Testis (tissue), 2 donors: ENCODE measurements at regions not wholly inside any gene's neighbourhood (a gene's known extent, or its start where the extent isn't known, plus 50 kb on each side); places are given as distances from the start of the nearest gene placed in this dataset.
A peak's percentile ranks its signal among the peaks of the same experiment; 100 is the strongest.
"Not testable (repeated sequence)": the region's sequence is repeated elsewhere in the genome, so short reads cannot be mapped to it uniquely, and the experiment has no call there.

Experiments used
- DNase-seq: peaks from one replicate; pipeline ENCODE4 v3.0.0-alpha.2; 2019
- H3K27ac ChIP-seq, 2 donors: fragments of 200-600 bp; sonication (generic); one replicate each; pipeline ENCODE4 v1.5.1; 2019
- H3K27me3 ChIP-seq: fragments of 200-600 bp; sonication (generic); one replicate; pipeline ENCODE4 v1.5.1; 2019
- H3K36me3 ChIP-seq: fragments of 200-600 bp; sonication (generic); one replicate; pipeline ENCODE4 v1.5.1; 2017; ENCODE audit warnings: low read depth; ENCODE audit errors: missing control alignments
- H3K4me1 ChIP-seq: fragments of 200-600 bp; sonication (generic); one replicate; pipeline ENCODE4 v1.5.1; 2019
- H3K4me3 ChIP-seq, 2 donors: fragments of 200-600 bp; sonication (generic); one replicate each; pipeline ENCODE4 v1.5.1; 2017 to 2019
- H3K9me3 ChIP-seq: fragments of 200-600 bp; sonication (generic); one replicate; pipeline ENCODE4 v1.5.1; 2017
- POLR2A ChIP-seq: fragments of 450-650 bp; IDR thresholded peaks from one replicate; pipeline ENCODE4 v1.6.1; 2017; ENCODE audit warnings: antibody characterized with exemption, mild to moderate bottlenecking, moderate library complexity
- WGBS, 2 donors: methylation state at CpG; one replicate each; pipeline ENCODE4 v1.1.5; 2018; 5-methylcytosine and 5-hydroxymethylcytosine counted together
- intact Hi-C: fragments of 100-400 bp; cut with DNase I; formaldehyde crosslinking; loops from one replicate; pipeline ENCODE4 v1.15.1; 2023; ENCODE audit warnings: low total_unique reads
- TF ChIP-seq, protein P1 (sequence below), 3 experiments: fragments of 450-650 bp in 2 of 3; fragments of 200-600 bp in 1 of 3; sonication (generic) in 1 of 3; IDR thresholded peaks; one replicate each; pipeline ENCODE4 v1.5.1; 2016 to 2019; ENCODE audit warnings: antibody characterized with exemption in 3 of 3, mild to moderate bottlenecking in 2 of 3, moderate library complexity in 1 of 3

DNA sequence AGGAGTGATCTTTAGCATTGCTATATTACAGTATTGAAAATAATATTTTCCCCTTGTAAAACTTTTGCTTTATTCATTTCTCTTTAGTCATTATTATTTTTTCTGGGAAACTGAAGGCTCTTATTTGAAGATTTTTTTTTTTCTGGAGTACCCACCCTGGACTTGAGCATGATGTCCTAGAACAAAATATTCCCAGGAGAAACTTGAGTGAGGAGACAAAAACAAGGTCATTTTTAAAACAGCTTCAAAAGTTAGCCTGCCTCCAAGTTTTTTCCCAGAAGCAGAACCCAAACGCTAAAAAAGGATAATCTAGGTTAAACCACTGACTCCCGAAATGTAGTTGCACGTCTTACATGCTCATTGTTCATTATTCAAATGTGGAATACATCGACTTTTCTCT lies 160.2 kb upstream of the KCTD3 start:
- no peak for TF ChIP-seq POLR2A
- TF ChIP-seq, protein P1, sequence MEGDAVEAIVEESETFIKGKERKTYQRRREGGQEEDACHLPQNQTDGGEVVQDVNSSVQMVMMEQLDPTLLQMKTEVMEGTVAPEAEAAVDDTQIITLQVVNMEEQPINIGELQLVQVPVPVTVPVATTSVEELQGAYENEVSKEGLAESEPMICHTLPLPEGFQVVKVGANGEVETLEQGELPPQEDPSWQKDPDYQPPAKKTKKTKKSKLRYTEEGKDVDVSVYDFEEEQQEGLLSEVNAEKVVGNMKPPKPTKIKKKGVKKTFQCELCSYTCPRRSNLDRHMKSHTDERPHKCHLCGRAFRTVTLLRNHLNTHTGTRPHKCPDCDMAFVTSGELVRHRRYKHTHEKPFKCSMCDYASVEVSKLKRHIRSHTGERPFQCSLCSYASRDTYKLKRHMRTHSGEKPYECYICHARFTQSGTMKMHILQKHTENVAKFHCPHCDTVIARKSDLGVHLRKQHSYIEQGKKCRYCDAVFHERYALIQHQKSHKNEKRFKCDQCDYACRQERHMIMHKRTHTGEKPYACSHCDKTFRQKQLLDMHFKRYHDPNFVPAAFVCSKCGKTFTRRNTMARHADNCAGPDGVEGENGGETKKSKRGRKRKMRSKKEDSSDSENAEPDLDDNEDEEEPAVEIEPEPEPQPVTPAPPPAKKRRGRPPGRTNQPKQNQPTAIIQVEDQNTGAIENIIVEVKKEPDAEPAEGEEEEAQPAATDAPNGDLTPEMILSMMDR (IDR thresholded peaks at IDR 0.05) = no peak
- H3K4me1 ChIP-seq = no peaks in the 10 kb centered on the region
- WGBS, 2 donors = 65 to 73% methylated on average over 4 of the region's 4 CpGs
- no peaks in the 10 kb centered on the region for H3K27me3 ChIP-seq
- H3K4me3 ChIP-seq = no peak overlapping the region
- no peaks in the 10 kb centered on the region for H3K36me3 ChIP-seq
- no peaks in the 10 kb centered on the region for H3K9me3 ChIP-seq
- intact Hi-C loops = no loop called here
- H3K27ac ChIP-seq = peak overlapping the region in 1 of 2 donors; percentile 29
- no peak for DNase-seq

- Histone ChIP-seq H3K4me3 (no peak overlapping the region), H3K27me3 (no peaks in the 10 kb centered on the region), H3K36me3 (no peaks in the 10 kb centered on the region), H3K9me3 (no peaks in the 10 kb centered on the region), H3K27ac (peak overlapping the region in 1 of 2 donors; percentile 20), H3K4me1 (no peaks in the 10 kb centered on the region)
- no peak for TF ChIP-seq POLR2A
- TF ChIP-seq, protein P1 (IDR thresholded peaks at IDR 0.05) = no peak
- intact Hi-C loops = no loop called here
- no peak for DNase-seq
- 60 to 61% methylated on average over 2 of the region's 2 CpGs for WGBS, 2 donors
These were observed 159.5 kb upstream of the KCTD3 start for GRCh38 chr1:215407575-215407974.

DNA sequence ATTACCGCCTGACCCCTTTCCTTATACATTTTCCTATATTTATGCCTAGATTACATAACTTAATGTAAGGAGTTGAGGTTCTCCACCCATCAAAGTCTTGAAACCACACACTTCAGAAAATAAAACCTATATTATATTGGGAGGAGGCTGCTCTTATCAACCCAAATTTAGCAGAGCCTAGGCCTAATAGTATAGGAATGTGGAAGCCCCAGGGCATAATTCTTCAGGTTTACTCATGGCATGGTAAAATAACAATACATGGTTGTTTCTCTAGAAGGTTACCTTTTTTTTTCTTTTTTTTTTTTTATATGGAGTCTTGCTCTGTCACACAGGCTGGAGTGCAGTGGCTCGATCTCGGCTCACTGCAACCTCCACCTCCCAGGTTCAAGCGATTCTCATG lies 157.6 kb upstream of the KCTD3 start:
- 96% methylated on average over 4 of the region's 4 CpGs for WGBS, 2 donors
- H3K9me3 ChIP-seq, H3K36me3 ChIP-seq, H3K27ac ChIP-seq, H3K4me1 ChIP-seq, H3K27me3 ChIP-seq, DNase-seq, H3K4me3 ChIP-seq, intact Hi-C loops: not testable (repeated sequence)

DNA sequence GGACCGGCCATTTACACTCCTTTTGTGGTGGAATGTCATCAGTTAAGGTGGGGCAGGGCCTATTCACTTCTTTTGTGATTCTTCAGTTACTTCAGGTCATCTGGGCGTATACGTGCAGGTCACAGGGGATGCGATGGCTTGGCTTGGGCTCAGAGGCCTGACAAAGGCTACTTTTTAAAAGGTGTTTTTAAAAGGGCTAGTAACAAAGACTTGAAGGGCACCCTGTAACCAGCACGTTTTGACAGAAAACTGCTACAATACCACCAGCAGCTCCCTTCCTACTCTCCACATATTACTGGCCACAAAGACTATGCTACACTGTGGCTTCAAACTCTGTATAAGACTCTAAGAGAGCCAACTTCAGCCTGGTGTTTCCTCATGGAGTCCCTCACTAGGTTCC lies 151.6 kb upstream of the KCTD3 start:
- H3K9me3 ChIP-seq, H3K27ac ChIP-seq, H3K27me3 ChIP-seq, DNase-seq, H3K4me1 ChIP-seq, H3K36me3 ChIP-seq, intact Hi-C loops, H3K4me3 ChIP-seq: not testable (repeated sequence)
- WGBS, 2 donors = 82 to 90% methylated on average over 5 of the region's 5 CpGs

- Histone ChIP-seq H3K27me3 (no peaks in the 10 kb centered on the region), H3K4me1 (no peaks in the 10 kb centered on the region), H3K36me3 (no peaks in the 10 kb centered on the region), H3K27ac (no peak overlapping the region), H3K9me3 (no peaks in the 10 kb centered on the region), H3K4me3 (no peak overlapping the region)
- TF ChIP-seq, protein P1 (IDR thresholded peaks at IDR 0.05) = no peak
- TF ChIP-seq POLR2A = no peak
- no peak for DNase-seq
- 53 to 73% methylated on average over 2 of the region's 2 CpGs for WGBS, 2 donors
- intact Hi-C loops = no loop called here
These were observed 150.6 kb upstream of the KCTD3 start for GRCh38 chr1:215416497-215416896.

DNA sequence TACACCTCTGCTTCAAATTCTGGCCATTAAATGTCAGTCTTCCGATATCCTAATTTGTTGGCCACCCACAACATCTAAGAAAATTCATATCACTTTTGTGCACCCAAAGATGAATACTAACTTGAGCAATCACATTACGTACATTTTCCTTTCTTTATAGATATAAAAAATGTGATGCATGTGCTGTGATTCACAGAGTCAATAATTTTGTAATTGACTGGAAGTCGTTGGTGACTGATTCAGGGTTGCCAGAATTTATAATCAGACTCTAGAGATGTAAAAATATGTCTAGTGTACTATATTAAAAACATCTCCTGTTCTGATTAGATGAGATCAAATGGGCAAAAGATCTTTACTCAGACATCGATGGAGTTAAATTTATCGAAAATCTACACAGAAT lies 150.0 kb upstream of the KCTD3 start:
- no peaks in the 10 kb centered on the region for H3K27me3 ChIP-seq
- TF ChIP-seq, protein P1 (IDR thresholded peaks at IDR 0.05) = no peak
- no peak for TF ChIP-seq POLR2A
- intact Hi-C loops = no loop called here
- H3K9me3 ChIP-seq = no peaks in the 10 kb centered on the region
- H3K36me3 ChIP-seq = no peaks in the 10 kb centered on the region
- DNase-seq = no peak
- H3K4me3 ChIP-seq = no peak overlapping the region
- H3K27ac ChIP-seq = no peak overlapping the region
- no peaks in the 10 kb centered on the region for H3K4me1 ChIP-seq
- 86 to 92% methylated on average over 5 of the region's 5 CpGs for WGBS, 2 donors
